Smooth muscle cell (in vitro differentiated cells): ENCODE measurements at regions not wholly inside any gene's neighbourhood (a gene's known extent, or its start where the extent isn't known, plus 50 kb on each side); places are given as distances from the start of the nearest gene placed in this dataset.

Experiments used
- DNase-seq: peaks from one replicate; lab custom pipeline; 2025; ENCODE audit not compliant: unreplicated experiment; lab: John Stamatoyannopoulos, UW
- H2AFZ ChIP-seq: fragments of 200-600 bp; sonication (generic); 2 replicates; pipeline ENCODE4 v1.6.0; 2016; ENCODE audit warnings: antibody characterized with exemption, low read depth, mild to moderate bottlenecking
- H3F3A ChIP-seq: fragments of 200-600 bp; sonication (generic); 2 replicates; pipeline ENCODE4 v1.6.0; 2017; ENCODE audit warnings: antibody characterized with exemption, low read depth
- H3K27ac ChIP-seq: fragments of 200-600 bp; sonication (generic); 2 replicates; pipeline ENCODE4 v1.5.1; 2016; ENCODE audit warnings: low read depth, mild to moderate bottlenecking
- H3K27me3 ChIP-seq: fragments of 200-600 bp; sonication (generic); 2 replicates; pipeline ENCODE4 v1.6.1; 2016; ENCODE audit warnings: low read depth, mild to moderate bottlenecking
- H3K36me3 ChIP-seq: fragments of 200-600 bp; sonication (generic); 2 replicates; pipeline ENCODE4 v1.5.1; 2016; ENCODE audit warnings: low read depth
- H3K4me1 ChIP-seq: fragments of 200-600 bp; sonication (generic); 2 replicates; pipeline ENCODE4 v1.5.1; 2016; ENCODE audit warnings: low read depth
- H3K4me2 ChIP-seq: fragments of 200-600 bp; sonication (generic); 2 replicates; pipeline ENCODE4 v1.6.0; 2016; ENCODE audit warnings: mild to moderate bottlenecking
- H3K4me3 ChIP-seq: fragments of 200-600 bp; sonication (generic); 2 replicates; pipeline ENCODE4 v1.5.1; 2016; ENCODE audit warnings: mild to moderate bottlenecking
- H3K79me2 ChIP-seq: fragments of 200-600 bp; sonication (generic); 2 replicates; pipeline ENCODE4 v1.6.0; 2016; ENCODE audit warnings: low read depth, mild to moderate bottlenecking
- H3K9ac ChIP-seq: fragments of 200-600 bp; sonication (generic); 2 replicates; pipeline ENCODE4 v1.6.0; 2016; ENCODE audit warnings: low read depth
- H3K9me3 ChIP-seq: fragments of 200-600 bp; sonication (generic); replicated peaks from 2 replicates; pipeline ENCODE4 v1.5.1; 2016; ENCODE audit warnings: low read depth
- H4K20me1 ChIP-seq: fragments of 200-600 bp; sonication (generic); 2 replicates; pipeline ENCODE4 v1.6.0; 2016; ENCODE audit warnings: low read depth
- WGBS: methylation state at CpG from one replicate; pipeline ENCODE4 v1.1.7; 2016; ENCODE audit warnings: low lambda C conversion rate; 5-methylcytosine and 5-hydroxymethylcytosine counted together
- TF ChIP-seq, protein P1 (sequence below): fragments of 200-600 bp; sonication (generic); IDR thresholded peaks from 2 replicates; pipeline ENCODE4 v1.5.1; 2017; ENCODE audit warnings: borderline replicate concordance, mild to moderate bottlenecking, antibody characterized with exemption; ENCODE audit not compliant: insufficient read depth, poor library complexity, severe bottlenecking

GRCh38 chr12:30863839-30864238, 62.7 kb upstream of the TSPAN11 start:
- no peaks in the 10 kb centered on the region for H3K4me1 ChIP-seq
- H3K9ac ChIP-seq: no peak overlapping the region
- H3K36me3 ChIP-seq: no peaks in the 10 kb centered on the region
- 71% methylated on average over 2 of the region's 2 CpGs for WGBS
- no peaks in the 10 kb centered on the region for H4K20me1 ChIP-seq
- no peaks in the 10 kb centered on the region for H3K27me3 ChIP-seq
- no peak overlapping the region for H3K4me3 ChIP-seq
- peaks cover 13% of the 10 kb centered on the region for H3K9me3 ChIP-seq
- H3K79me2 ChIP-seq: no peaks in the 10 kb centered on the region
- H3K27ac ChIP-seq: no peak overlapping the region
- no peak for DNase-seq
- TF ChIP-seq, protein P1, sequence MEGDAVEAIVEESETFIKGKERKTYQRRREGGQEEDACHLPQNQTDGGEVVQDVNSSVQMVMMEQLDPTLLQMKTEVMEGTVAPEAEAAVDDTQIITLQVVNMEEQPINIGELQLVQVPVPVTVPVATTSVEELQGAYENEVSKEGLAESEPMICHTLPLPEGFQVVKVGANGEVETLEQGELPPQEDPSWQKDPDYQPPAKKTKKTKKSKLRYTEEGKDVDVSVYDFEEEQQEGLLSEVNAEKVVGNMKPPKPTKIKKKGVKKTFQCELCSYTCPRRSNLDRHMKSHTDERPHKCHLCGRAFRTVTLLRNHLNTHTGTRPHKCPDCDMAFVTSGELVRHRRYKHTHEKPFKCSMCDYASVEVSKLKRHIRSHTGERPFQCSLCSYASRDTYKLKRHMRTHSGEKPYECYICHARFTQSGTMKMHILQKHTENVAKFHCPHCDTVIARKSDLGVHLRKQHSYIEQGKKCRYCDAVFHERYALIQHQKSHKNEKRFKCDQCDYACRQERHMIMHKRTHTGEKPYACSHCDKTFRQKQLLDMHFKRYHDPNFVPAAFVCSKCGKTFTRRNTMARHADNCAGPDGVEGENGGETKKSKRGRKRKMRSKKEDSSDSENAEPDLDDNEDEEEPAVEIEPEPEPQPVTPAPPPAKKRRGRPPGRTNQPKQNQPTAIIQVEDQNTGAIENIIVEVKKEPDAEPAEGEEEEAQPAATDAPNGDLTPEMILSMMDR: no peak
- no peak overlapping the region for H2AFZ ChIP-seq
- no peaks in the 10 kb centered on the region for H3F3A ChIP-seq
- H3K4me2 ChIP-seq: no peak overlapping the region

DNA sequence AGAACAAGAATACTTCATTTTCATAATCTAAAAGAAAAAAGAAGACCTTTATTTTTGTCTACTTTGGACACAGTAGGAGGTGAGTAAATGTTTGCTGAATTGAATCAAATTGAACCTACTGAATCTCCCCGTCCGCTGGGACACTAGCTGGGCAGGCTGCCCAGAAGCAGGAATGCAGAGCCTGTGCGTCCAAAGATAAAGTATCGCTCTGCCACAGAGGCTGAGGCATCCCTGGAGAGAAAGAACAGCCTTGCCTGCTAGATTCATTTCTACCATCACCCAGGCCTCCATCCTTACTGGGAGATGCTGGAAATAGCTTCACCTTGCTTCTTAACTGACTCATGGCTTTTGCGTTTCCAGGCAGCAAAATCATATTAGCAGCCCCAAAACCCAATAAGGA, 64.1 kb upstream of the TSPAN11 start:
- no peak for DNase-seq
- 91% methylated on average over 5 of the region's 5 CpGs for WGBS
- TF ChIP-seq, protein P1: no peak

DNA sequence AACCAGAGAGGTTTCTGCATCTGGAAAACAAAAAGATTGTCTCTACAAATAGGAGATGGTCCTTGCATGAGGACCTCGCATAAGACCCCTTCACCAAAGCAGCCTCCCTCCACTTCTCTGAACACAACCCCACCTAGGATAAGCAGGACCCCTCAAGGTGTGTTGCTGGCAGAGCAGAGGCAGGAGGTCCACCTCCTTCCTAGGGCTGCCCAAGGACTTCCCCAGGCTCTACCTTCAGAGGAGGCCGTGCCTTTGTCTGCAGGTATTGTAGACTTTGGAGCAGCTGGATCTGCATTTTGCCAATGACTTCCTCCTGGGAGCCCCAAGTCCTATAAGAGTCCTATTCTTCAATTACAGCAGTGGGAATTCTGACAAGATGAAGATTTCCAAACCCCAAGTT, 67.3 kb upstream of the TSPAN11 start:
- no peak overlapping the region for H3K27ac ChIP-seq
- no peaks in the 10 kb centered on the region for H3K79me2 ChIP-seq
- no peaks in the 10 kb centered on the region for H3K36me3 ChIP-seq
- 97% methylated on average over 2 of the region's 2 CpGs for WGBS
- H3K9me3 ChIP-seq: no peaks in the 10 kb centered on the region
- no peak overlapping the region for H2AFZ ChIP-seq
- H3K27me3 ChIP-seq: no peaks in the 10 kb centered on the region
- H3K4me3 ChIP-seq: no peak overlapping the region
- H3K4me2 ChIP-seq: no peak overlapping the region
- no peaks in the 10 kb centered on the region for H3F3A ChIP-seq
- TF ChIP-seq, protein P1: no peak
- no peaks in the 10 kb centered on the region for H3K4me1 ChIP-seq
- no peaks in the 10 kb centered on the region for H4K20me1 ChIP-seq
- DNase-seq: no peak
- H3K9ac ChIP-seq: no peak overlapping the region

More for the DNA sequence above, 64.1 kb upstream of the TSPAN11 start:
- Histone ChIP-seq H3K27me3 (no peaks in the 10 kb centered on the region), H3K4me2 (no peak overlapping the region), H3K9ac (no peak overlapping the region), H3F3A (no peaks in the 10 kb centered on the region), H3K4me1 (no peaks in the 10 kb centered on the region), H3K9me3 (peaks cover 9% of the 10 kb centered on the region), H3K79me2 (no peaks in the 10 kb centered on the region), H2AFZ (no peak overlapping the region), H4K20me1 (no peaks in the 10 kb centered on the region), H3K27ac (no peak overlapping the region), H3K4me3 (no peak overlapping the region), H3K36me3 (no peaks in the 10 kb centered on the region)

GRCh38 chr12:30858471-30858870, 68.1 kb upstream of the TSPAN11 start:
- TF ChIP-seq, protein P1: no peak
- no peak for DNase-seq
- Histone ChIP-seq H3F3A (no peaks in the 10 kb centered on the region), H2AFZ (no peak overlapping the region), H3K4me1 (no peaks in the 10 kb centered on the region), H4K20me1 (no peaks in the 10 kb centered on the region), H3K4me3 (no peak overlapping the region), H3K36me3 (no peaks in the 10 kb centered on the region), H3K27me3 (no peaks in the 10 kb centered on the region), H3K9ac (no peak overlapping the region), H3K4me2 (no peak overlapping the region), H3K9me3 (no peaks in the 10 kb centered on the region), H3K79me2 (no peaks in the 10 kb centered on the region), H3K27ac (no peak overlapping the region)
- WGBS: 64% methylated on average over 4 of the region's 4 CpGs
